Muscle of leg (tissue), 3 donors: ENCODE measurements at regions not wholly inside any gene's neighbourhood (a gene's known extent, or its start where the extent isn't known, plus 50 kb on each side); places are given as distances from the start of the nearest gene placed in this dataset.

Experiments used
- DNase-seq: peaks from one replicate; pipeline ENCODE4 v3.0.0; 2013
- H3K27ac ChIP-seq: one replicate; pipeline ENCODE4 v1.5.1; 2013; ENCODE audit warnings: mild to moderate bottlenecking, low read length, control low read depth
- H3K27me3 ChIP-seq: one replicate; pipeline ENCODE4 v1.6.1; 2013; ENCODE audit warnings: low read length; ENCODE audit not compliant: control insufficient read depth, insufficient read depth
- H3K36me3 ChIP-seq: one replicate; pipeline ENCODE4 v1.6.1; 2013; ENCODE audit warnings: low read length; ENCODE audit not compliant: control insufficient read depth, insufficient read depth
- H3K4me1 ChIP-seq: one replicate; pipeline ENCODE4 v1.6.1; 2013; ENCODE audit warnings: low read length; ENCODE audit not compliant: control insufficient read depth, insufficient read depth
- H3K4me3 ChIP-seq: one replicate; pipeline ENCODE4 v1.5.1; 2013; ENCODE audit warnings: low read length, control low read depth
- H3K9me3 ChIP-seq: replicated peaks from 2 replicates; pipeline ENCODE4 v1.6.1; 2013; ENCODE audit warnings: low read depth, low read length; ENCODE audit not compliant: control insufficient read depth
- WGBS: methylation state at CpG from one replicate; pipeline ENCODE4 v1.1.5; 2013; ENCODE audit warnings: missing lambda C conversion rate; ENCODE audit not compliant: insufficient coverage; 5-methylcytosine and 5-hydroxymethylcytosine counted together

GRCh38 chr2:161085149-161085548 lies 75.1 kb upstream of the TANK start:
- DNase-seq: no peak
- no peaks in the 10 kb centered on the region for H3K36me3 ChIP-seq
- H3K4me3 ChIP-seq: no peak overlapping the region
- H3K9me3 ChIP-seq: no peaks in the 10 kb centered on the region
- no peaks in the 10 kb centered on the region for H3K27me3 ChIP-seq
- no peak overlapping the region for H3K27ac ChIP-seq
- WGBS: no CpG with 5 or more reads among the region's 2 CpGs
- no peaks in the 10 kb centered on the region for H3K4me1 ChIP-seq

DNA sequence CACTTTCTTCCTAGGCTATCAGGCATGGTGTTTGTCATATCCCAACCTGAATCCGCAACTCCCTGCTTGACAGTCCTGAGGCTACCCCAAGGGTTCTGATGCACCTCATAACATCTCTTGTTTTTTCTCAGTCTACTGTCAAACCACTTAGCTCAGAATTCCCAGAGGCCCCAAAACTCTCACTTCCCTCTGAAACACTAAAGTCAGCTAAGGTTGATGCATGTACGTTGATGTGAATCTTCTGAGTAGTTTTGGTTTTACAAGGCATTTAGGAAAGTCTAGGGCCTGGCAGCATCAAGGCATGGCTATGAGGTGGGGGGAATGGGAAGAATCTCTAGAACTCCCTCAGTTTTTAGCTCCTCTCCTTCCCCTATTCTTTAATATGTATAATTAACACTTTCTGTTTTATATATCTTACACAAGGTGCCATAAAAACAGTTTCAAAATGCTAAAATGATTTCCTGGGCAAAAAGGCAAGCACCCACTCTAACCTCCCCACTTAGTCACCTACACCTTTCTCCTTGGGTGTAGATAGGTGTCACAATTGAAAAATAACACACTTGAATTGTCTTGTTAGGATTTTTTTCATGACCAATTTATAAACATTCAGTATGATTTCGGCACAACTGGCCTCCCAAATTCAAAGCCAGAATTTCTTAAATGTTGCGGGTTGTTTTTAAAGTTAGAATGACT lies 71.4 kb upstream of the TANK start:
- Histone ChIP-seq H3K4me1 (no peaks in the 10 kb centered on the region), H3K4me3 (no peak overlapping the region), H3K27ac (no peak overlapping the region), H3K36me3 (no peaks in the 10 kb centered on the region), H3K9me3 (no peaks in the 10 kb centered on the region), H3K27me3 (no peaks in the 10 kb centered on the region)
- no CpG with 5 or more reads among the region's 4 CpGs for WGBS
- no peak for DNase-seq

DNA sequence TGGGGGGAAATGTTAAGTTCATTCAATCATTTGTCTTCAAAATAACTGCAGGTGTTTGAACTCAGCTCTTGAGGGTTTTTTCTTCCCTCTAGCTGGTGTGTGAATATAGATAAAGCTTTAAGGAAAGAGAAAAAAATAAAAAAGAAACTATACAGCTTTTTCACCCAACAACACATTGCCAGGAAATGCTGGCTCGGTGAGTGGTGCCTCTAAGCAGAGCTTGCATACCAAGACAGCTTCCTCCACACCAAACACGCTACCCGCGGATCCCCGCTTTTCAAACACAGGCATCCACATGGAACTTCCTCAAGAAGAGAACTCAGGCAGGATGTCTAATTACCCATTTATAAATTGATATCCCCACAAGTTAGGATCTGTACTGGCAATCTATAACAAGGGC lies 69.8 kb upstream of the TANK start:
- no peaks in the 10 kb centered on the region for H3K9me3 ChIP-seq
- H3K27ac ChIP-seq: no peak overlapping the region
- no peak overlapping the region for H3K4me3 ChIP-seq
- H3K4me1 ChIP-seq: no peaks in the 10 kb centered on the region
- 37% methylated on average over 3 of the region's 5 CpGs for WGBS
- no peaks in the 10 kb centered on the region for H3K27me3 ChIP-seq
- DNase-seq: no peak
- no peaks in the 10 kb centered on the region for H3K36me3 ChIP-seq

GRCh38 chr2:161095314-161095713 lies 64.9 kb upstream of the TANK start:
- Histone ChIP-seq H3K36me3 (no peaks in the 10 kb centered on the region), H3K27ac (no peak overlapping the region), H3K4me3 (no peak overlapping the region), H3K27me3 (no peaks in the 10 kb centered on the region), H3K4me1 (no peaks in the 10 kb centered on the region), H3K9me3 (no peaks in the 10 kb centered on the region)
- DNase-seq: no peak
- WGBS: 44% methylated on average over 2 of the region's 3 CpGs

DNA sequence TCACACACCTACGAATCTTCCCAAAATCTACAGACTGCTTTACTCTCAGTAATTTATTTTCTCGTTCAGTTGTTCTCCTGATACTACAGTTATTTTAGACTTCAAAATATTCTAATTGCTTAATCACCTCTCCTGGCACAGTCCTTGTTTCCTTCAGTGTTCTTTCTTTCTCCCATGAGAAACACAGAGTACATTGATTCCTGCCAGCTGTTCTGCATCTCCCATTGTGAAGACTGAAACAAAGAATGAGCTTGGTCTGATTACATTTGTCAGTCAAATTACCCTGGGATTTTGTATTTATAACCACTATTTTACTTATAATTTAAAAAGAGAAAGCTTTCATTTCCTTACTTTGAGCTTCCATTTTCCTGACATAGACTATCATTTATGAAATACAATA lies 63.9 kb upstream of the TANK start:
- Histone ChIP-seq H3K27ac (no peak overlapping the region), H3K4me3 (no peak overlapping the region), H3K27me3 (no peaks in the 10 kb centered on the region), H3K9me3 (no peaks in the 10 kb centered on the region), H3K4me1 (no peaks in the 10 kb centered on the region), H3K36me3 (no peaks in the 10 kb centered on the region)
- no peak for DNase-seq
- 6% methylated on average over 2 of the region's 2 CpGs for WGBS

DNA sequence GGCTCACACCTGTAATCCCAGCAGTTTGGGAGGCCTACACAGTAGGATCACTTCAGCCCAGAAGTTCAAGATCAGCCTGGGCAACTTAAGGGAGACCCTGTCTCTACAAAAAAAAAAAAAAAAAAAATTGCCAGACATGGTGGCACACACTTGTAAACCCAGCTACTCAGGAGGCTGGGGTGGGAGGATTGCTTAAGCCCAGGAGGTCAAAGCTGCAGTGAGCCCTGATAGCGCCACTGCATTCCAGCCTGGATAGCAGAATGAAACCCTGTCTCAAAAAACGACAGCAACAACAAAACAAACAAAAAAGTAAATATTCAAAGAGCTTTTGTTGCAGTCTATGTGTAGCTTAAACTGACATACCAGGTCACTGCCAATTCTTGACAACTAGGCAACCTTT lies 63.1 kb upstream of the TANK start:
- no peaks in the 10 kb centered on the region for H3K27me3 ChIP-seq
- no peaks in the 10 kb centered on the region for H3K36me3 ChIP-seq
- H3K4me1 ChIP-seq: no peaks in the 10 kb centered on the region
- H3K27ac ChIP-seq: no peak overlapping the region
- H3K4me3 ChIP-seq: no peak overlapping the region
- H3K9me3 ChIP-seq: no peaks in the 10 kb centered on the region
- DNase-seq: no peak
- no CpG with 5 or more reads among the region's 2 CpGs for WGBS

DNA sequence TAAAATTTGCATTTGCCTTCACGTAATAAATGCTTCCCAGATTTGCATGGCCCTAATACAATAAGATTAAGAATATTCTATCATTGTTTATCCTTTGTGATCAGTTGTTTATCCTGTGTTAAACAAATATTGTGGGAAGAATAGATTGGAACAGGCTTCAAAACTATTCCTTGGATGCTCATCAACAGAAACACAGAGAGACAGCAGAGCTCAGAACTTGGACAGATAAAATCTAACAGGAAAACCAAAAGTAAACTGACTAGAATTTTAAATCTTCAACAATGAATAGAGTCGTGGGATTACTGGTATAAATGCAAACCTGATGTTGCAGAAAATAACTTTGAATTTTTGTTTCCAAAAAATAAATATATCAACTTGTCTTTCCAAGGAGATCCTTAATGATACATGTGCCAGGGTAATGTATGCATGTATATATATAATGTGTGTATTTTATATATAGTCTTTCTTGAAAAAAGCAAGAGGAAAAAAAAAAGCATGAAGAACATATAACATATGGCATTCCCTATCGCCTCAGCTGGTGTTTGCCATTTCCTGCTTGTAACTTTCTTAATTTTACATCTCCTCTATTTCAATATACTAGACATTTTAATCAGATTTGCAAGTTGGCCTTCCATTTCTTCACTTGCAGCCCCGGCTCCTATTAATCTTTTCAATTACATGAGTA lies 59.9 kb upstream of the TANK start:
- no CpG with 5 or more reads among the region's 4 CpGs for WGBS
- DNase-seq: peak; percentile 43
- Histone ChIP-seq H3K36me3 (no peaks in the 10 kb centered on the region), H3K27ac (no peak overlapping the region), H3K4me1 (no peaks in the 10 kb centered on the region), H3K27me3 (no peaks in the 10 kb centered on the region), H3K4me3 (no peak overlapping the region), H3K9me3 (no peaks in the 10 kb centered on the region)

DNA sequence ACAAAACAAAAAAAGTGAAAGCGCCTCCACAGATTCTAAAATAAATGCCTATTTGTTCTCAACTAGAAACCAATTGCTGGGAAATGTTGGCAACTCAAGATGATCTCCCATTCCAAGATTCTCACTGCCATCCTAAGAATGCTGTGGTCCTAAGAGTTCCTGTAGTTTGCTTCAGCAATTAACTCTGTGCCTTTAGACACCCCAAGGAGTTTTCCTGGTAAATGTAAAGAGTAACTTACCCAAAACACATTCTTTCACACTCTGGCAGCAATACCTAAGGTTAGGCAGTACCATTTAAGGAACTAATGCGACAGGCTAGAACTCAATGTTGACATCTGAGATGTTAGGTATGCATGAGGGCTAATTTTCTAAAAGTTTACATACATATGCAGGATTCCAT lies 58.8 kb upstream of the TANK start:
- Histone ChIP-seq H3K9me3 (no peaks in the 10 kb centered on the region), H3K27me3 (no peaks in the 10 kb centered on the region), H3K4me1 (no peaks in the 10 kb centered on the region), H3K36me3 (no peaks in the 10 kb centered on the region), H3K4me3 (no peak overlapping the region), H3K27ac (no peak overlapping the region)
- WGBS: no CpG with 5 or more reads among the region's 2 CpGs
- DNase-seq: no peak

DNA sequence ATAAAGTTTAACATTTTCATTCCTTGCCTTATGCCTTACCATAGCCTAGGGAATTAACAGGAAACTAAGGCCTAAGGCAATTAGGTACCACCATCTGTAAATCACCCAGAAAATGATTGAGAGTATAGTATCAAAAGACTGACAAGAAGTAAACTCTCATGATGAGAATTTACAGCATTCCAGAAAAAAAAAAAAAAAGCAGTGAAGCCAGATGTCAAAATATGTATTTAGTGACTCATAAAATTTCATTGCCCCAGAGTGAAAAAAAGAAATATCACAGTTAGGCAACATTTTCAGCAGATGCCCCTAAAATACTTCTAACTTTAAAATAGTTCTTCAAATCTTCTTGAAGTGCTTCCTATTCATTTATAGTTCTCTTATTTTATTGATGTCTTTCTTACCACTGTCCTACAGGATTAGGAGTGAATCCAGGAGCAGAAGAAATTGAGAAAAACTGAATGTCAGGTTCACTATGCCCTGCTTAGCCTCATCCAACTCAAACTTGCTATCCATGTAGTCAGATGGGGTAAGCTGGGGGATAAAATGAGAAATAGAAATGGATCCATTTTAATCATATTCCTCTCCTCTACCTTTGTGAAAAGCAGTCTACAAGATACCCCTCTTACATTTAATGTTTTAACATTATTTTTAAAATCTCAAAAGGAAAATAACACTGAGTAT lies 57.3 kb upstream of the TANK start:
- Histone ChIP-seq H3K4me1 (no peaks in the 10 kb centered on the region), H3K36me3 (no peaks in the 10 kb centered on the region), H3K27ac (no peak overlapping the region), H3K9me3 (no peaks in the 10 kb centered on the region), H3K27me3 (no peaks in the 10 kb centered on the region), H3K4me3 (no peak overlapping the region)
- DNase-seq: no peak

DNA sequence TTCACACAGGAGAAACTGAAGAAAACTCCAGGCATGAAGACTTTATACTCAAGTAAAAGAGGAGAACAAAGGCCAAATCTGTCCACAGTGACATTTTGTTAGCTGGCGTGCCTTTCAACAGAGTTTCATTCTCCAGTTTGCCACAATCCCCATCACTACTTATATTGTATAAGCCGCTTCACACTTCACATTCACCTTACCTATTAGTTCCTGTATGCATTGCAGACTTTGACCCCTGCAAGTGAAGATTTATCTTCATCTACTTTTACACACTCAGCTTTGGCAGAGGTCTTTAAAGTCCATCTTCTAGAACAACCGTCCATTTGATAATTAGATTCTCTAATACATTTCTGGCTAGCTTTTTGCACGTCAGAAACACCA lies 56.8 kb upstream of the TANK start:
- Histone ChIP-seq H3K27ac (no peak overlapping the region), H3K36me3 (no peaks in the 10 kb centered on the region)
- WGBS: 100% methylated on average over 1 of the region's 4 CpGs

More for the DNA sequence above, 56.8 kb upstream of the TANK start:
- Histone ChIP-seq H3K9me3 (no peaks in the 10 kb centered on the region), H3K4me1 (no peaks in the 10 kb centered on the region), H3K27me3 (no peaks in the 10 kb centered on the region), H3K4me3 (no peak overlapping the region)
- DNase-seq: no peak
